Naive thymus-derived CD4-positive, alpha-beta T cell (primary cell): ENCODE measurements at regions not wholly inside any gene's neighbourhood (a gene's known extent, or its start where the extent isn't known, plus 50 kb on each side); places are given as distances from the start of the nearest gene placed in this dataset.

Experiments used
- ATAC-seq: fragments of 150-1000 bp; cut with Tn5 transposase; 2 replicates; pipeline ENCODE4 v1.10.0; 2021; ENCODE audit warnings: mild to moderate bottlenecking, moderate library complexity
- CTCF ChIA-PET: fragments of 350-600 bp; sonication (Branson Sonifier 250); formaldehyde crosslinking; loops from one replicate; lab custom pipeline; 2021; ENCODE audit warnings: antibody characterized with exemption; lab: Charles Lee
- POLR2A ChIA-PET: fragments of 350-600 bp; sonication (Branson Sonifier 250); formaldehyde crosslinking; loops from one replicate; lab custom pipeline; 2021; ENCODE audit warnings: antibody characterized with exemption, inconsistent platforms; lab: Charles Lee
- DNase-seq, 9 donors: peaks; one replicate each; pipeline versions ENCODE4 v3.0.0 to v3.0.0-alpha.2; 2020 to 2022; ENCODE audit warnings: mixed read lengths in 1 of 9
- H3K27ac ChIP-seq: one replicate; pipeline ENCODE4 v1.7.0; 2013; ENCODE audit warnings: mild to moderate bottlenecking, low read depth, low read length, moderate library complexity
- H3K27me3 ChIP-seq, 2 donors: one replicate each; pipeline ENCODE4 v1.7.0; 2013; ENCODE audit warnings: low read length in 2 of 2, mild to moderate bottlenecking in 2 of 2, moderate library complexity in 2 of 2; ENCODE audit not compliant: control insufficient read depth in 2 of 2, insufficient read depth in 2 of 2
- H3K36me3 ChIP-seq, 3 experiments: 1 replicate in 2 of 3; 2 replicates in 1 of 3; pipeline ENCODE4 v1.7.0; 2013; ENCODE audit warnings: low read length in 3 of 3, mild to moderate bottlenecking in 3 of 3, moderate library complexity in 1 of 3; ENCODE audit not compliant: insufficient read depth in 3 of 3, control insufficient read depth in 2 of 3
- H3K4me1 ChIP-seq, 2 donors: one replicate each; pipeline ENCODE4 v1.7.0; 2013; ENCODE audit warnings: low read length in 2 of 2, mild to moderate bottlenecking in 2 of 2, moderate library complexity in 1 of 2; ENCODE audit not compliant: control insufficient read depth in 2 of 2, insufficient read depth in 2 of 2
- H3K4me3 ChIP-seq: 2 replicates; pipeline ENCODE4 v1.7.0; 2013; ENCODE audit warnings: mild to moderate bottlenecking, low read length
- H3K9me3 ChIP-seq, 3 experiments: 1 replicate in 2 of 3; 2 replicates in 1 of 3; pipeline ENCODE4 v1.7.0; 2013; ENCODE audit warnings: low read length in 3 of 3; ENCODE audit not compliant: control insufficient read depth in 2 of 3
- H3K27ac Mint-ChIP-seq, 9 donors: one replicate each; pipeline ENCODE4 v1.8.0; 2020 to 2022; ENCODE audit warnings: mixed read lengths in 9 of 9, mild to moderate bottlenecking in 8 of 9, moderate library complexity in 5 of 9, inconsistent platforms in 2 of 9
- H3K27me3 Mint-ChIP-seq, 5 donors: one replicate each; pipeline ENCODE4 v1.8.0; 2021 to 2022; ENCODE audit warnings: mixed read lengths in 5 of 5, mild to moderate bottlenecking in 1 of 5
- H3K36me3 Mint-ChIP-seq, 5 donors: one replicate each; pipeline ENCODE4 v1.8.0; 2020 to 2022; ENCODE audit warnings: mixed read lengths in 5 of 5, mild to moderate bottlenecking in 3 of 5, inconsistent platforms in 1 of 5
- H3K4me1 Mint-ChIP-seq, 7 donors: one replicate each; pipeline ENCODE4 v1.8.0; 2020 to 2022; ENCODE audit warnings: mixed read lengths in 7 of 7, mild to moderate bottlenecking in 3 of 7, inconsistent platforms in 1 of 7
- H3K4me3 Mint-ChIP-seq, 10 donors: one replicate each; pipeline ENCODE4 v1.8.0; 2020 to 2022; ENCODE audit warnings: mild to moderate bottlenecking in 10 of 10, mixed read lengths in 10 of 10, moderate library complexity in 6 of 10, inconsistent platforms in 2 of 10
- H3K9me3 Mint-ChIP-seq, 11 donors: one replicate each; pipeline ENCODE4 v1.8.0; 2020 to 2022; ENCODE audit warnings: mixed read lengths in 11 of 11, mild to moderate bottlenecking in 4 of 11, inconsistent platforms in 1 of 11, moderate library complexity in 1 of 11
- intact Hi-C, 2 donors: fragments of 100-400 bp; cut with micrococcal nuclease; formaldehyde crosslinking; loops; one replicate each; pipeline ENCODE4 v1.15.1; 2023

DNA sequence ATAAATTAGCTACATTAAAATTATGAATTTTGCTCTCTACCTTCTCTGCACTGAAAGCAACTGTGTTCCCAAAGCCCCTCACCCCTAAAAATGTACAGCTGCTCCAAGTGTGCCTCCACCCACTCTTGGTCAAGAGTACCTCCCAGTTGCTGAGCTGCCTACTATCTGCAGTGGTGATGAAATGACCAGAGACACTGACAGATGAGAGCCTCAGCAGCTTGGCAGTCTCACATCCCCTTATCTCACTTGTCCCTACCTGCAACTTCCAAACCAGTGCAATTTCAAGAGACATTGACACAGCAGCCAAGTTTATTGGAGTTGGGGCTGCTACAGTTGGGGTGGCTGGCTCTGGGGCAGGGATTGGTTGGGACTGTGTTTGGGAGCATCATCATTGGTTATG is 52.2 kb upstream of the COL6A5 start:
- CTCF ChIA-PET: interaction anchor here (0.7 kb wide), 1 partner anchor 15 kb away, joined by 5 read pairs; no protein-coding TSS in a partner anchor
- Histone ChIP-seq H3K27ac (no peak overlapping the region), H3K9me3 (no peaks in the 10 kb centered on the region), H3K27me3 (peaks cover 0 to 7% of the 10 kb centered on the region in 2 donors), H3K36me3 (no peaks in the 10 kb centered on the region), H3K4me1 (no peaks in the 10 kb centered on the region), H3K4me3 (no peak overlapping the region)
- peaks cover 0 to 8% (median 2%) of the 10 kb centered on the region in 11 donors for H3K9me3 Mint-ChIP-seq
- no peak overlapping the region for H3K27ac Mint-ChIP-seq
- no peak overlapping the region for H3K4me3 Mint-ChIP-seq
- no peaks in the 10 kb centered on the region for H3K4me1 Mint-ChIP-seq
- intact Hi-C loops: no loop called here
- ATAC-seq (no peak), DNase-seq (no peak)
- H3K27me3 Mint-ChIP-seq: peaks cover 5 to 36% (median 32%) of the 10 kb centered on the region in 5 donors
- POLR2A ChIA-PET: no interaction called here
- H3K36me3 Mint-ChIP-seq: no peaks in the 10 kb centered on the region
